HUES6 (cell line): ENCODE measurements at regions not wholly inside any gene's neighbourhood (a gene's known extent, or its start where the extent isn't known, plus 50 kb on each side); places are given as distances from the start of the nearest gene placed in this dataset.
"Not testable (repeated sequence)": the region's sequence is repeated elsewhere in the genome, so short reads cannot be mapped to it uniquely, and the experiment has no call there.

Experiments used
- H3K27ac ChIP-seq: 2 replicates; pipeline ENCODE4 v1.7.0; 2013; ENCODE audit warnings: low read depth, mild to moderate bottlenecking, low read length, inconsistent platforms
- H3K27me3 ChIP-seq: 2 replicates; pipeline ENCODE4 v1.6.1; 2013; ENCODE audit warnings: low read length; ENCODE audit not compliant: control insufficient read depth, insufficient read depth
- H3K36me3 ChIP-seq: 2 replicates; pipeline ENCODE4 v1.6.1; 2013; ENCODE audit warnings: low read length; ENCODE audit not compliant: control insufficient read depth, insufficient read depth
- H3K4me1 ChIP-seq: 2 replicates; pipeline ENCODE4 v1.6.1; 2013; ENCODE audit warnings: low read length; ENCODE audit not compliant: control insufficient read depth, insufficient read depth
- H3K4me3 ChIP-seq: 2 replicates; pipeline ENCODE4 v1.5.1; 2013; ENCODE audit warnings: low read depth, low read length
- H3K9ac ChIP-seq: one replicate; pipeline ENCODE4 v1.6.1; 2013; ENCODE audit warnings: mild to moderate bottlenecking, low read length
- H3K9me3 ChIP-seq: 2 replicates; pipeline ENCODE4 v1.6.1; 2013; ENCODE audit warnings: low read depth, low read length; ENCODE audit not compliant: control insufficient read depth, insufficient read depth

GRCh38 chr1:54471588-54471987 lies 65.4 kb upstream of the SSBP3 start:
- Histone ChIP-seq H3K9ac (no peak overlapping the region), H3K27me3 (peaks cover 43% of the 10 kb centered on the region), H3K9me3 (no peaks in the 10 kb centered on the region), H3K4me1 (peaks cover 39% of the 10 kb centered on the region), H3K36me3 (no peaks in the 10 kb centered on the region), H3K27ac (no peak overlapping the region), H3K4me3 (no peak overlapping the region)

- H3K9ac ChIP-seq, H3K4me3 ChIP-seq, H3K9me3 ChIP-seq, H3K27ac ChIP-seq, H3K36me3 ChIP-seq: not testable (repeated sequence)
- H3K4me1 ChIP-seq = peaks cover 35% of the 10 kb centered on the region
- peaks cover 26% of the 10 kb centered on the region for H3K27me3 ChIP-seq
Measured at GRCh38 chr1:54469444-54469843, 63.2 kb upstream of the SSBP3 start.

GRCh38 chr1:54468288-54469084 lies 62.3 kb upstream of the SSBP3 start:
- H3K4me3 ChIP-seq, H3K9ac ChIP-seq, H3K9me3 ChIP-seq, H3K27ac ChIP-seq, H3K36me3 ChIP-seq: not testable (repeated sequence)
- Histone ChIP-seq H3K4me1 (peaks cover 38% of the 10 kb centered on the region), H3K27me3 (peaks cover 17% of the 10 kb centered on the region)

- H3K9me3 ChIP-seq = no peaks in the 10 kb centered on the region
- H3K9ac ChIP-seq = peak overlapping the region; percentile 19
- peaks cover 52% of the 10 kb centered on the region for H3K4me1 ChIP-seq
- no peak overlapping the region for H3K27ac ChIP-seq
- H3K27me3 ChIP-seq = no peaks in the 10 kb centered on the region; the same call in 1 of the 2 replicates
- no peak overlapping the region for H3K4me3 ChIP-seq
- H3K36me3 ChIP-seq = no peaks in the 10 kb centered on the region
Measured at GRCh38 chr1:54465351-54465811, 59.2 kb upstream of the SSBP3 start.

- Histone ChIP-seq H3K4me1 (peaks cover 59% of the 10 kb centered on the region), H3K4me3 (no peak overlapping the region), H3K36me3 (no peaks in the 10 kb centered on the region), H3K27ac (peak overlapping the region; percentile 1; the same call in 1 of the 2 replicates), H3K9ac (peak overlapping the region; percentile 45), H3K27me3 (no peaks in the 10 kb centered on the region; the same call in 1 of the 2 replicates), H3K9me3 (no peaks in the 10 kb centered on the region)
Measured at GRCh38 chr1:54464477-54465146, 58.4 kb upstream of the SSBP3 start.

- no peaks in the 10 kb centered on the region; the same call in 1 of the 2 replicates for H3K27me3 ChIP-seq
- H3K9ac ChIP-seq = no peak overlapping the region
- H3K4me1 ChIP-seq = peaks cover 65% of the 10 kb centered on the region
- no peaks in the 10 kb centered on the region for H3K36me3 ChIP-seq
- H3K9me3 ChIP-seq = no peaks in the 10 kb centered on the region
- peak overlapping the region; percentile 1; the same call in 1 of the 2 replicates for H3K27ac ChIP-seq
- no peak overlapping the region for H3K4me3 ChIP-seq
Measured at GRCh38 chr1:54464031-54464476, 57.9 kb upstream of the SSBP3 start.

- H3K9ac ChIP-seq = no peak overlapping the region
Measured at GRCh38 chr1:54463259-54464030, 57.3 kb upstream of the SSBP3 start.

GRCh38 chr1:54462597-54463258 lies 56.5 kb upstream of the SSBP3 start:
- Histone ChIP-seq H3K9me3 (no peaks in the 10 kb centered on the region), H3K36me3 (no peaks in the 10 kb centered on the region), H3K27ac (no peak overlapping the region), H3K4me3 (no peak overlapping the region), H3K4me1 (peaks cover 60% of the 10 kb centered on the region), H3K9ac (no peak overlapping the region), H3K27me3 (no peaks in the 10 kb centered on the region; the same call in 1 of the 2 replicates)

More at GRCh38 chr1:54463259-54464030, 57.3 kb upstream of the SSBP3 start:
- no peaks in the 10 kb centered on the region for H3K36me3 ChIP-seq
- H3K27me3 ChIP-seq = no peaks in the 10 kb centered on the region; the same call in 1 of the 2 replicates
- peaks cover 61% of the 10 kb centered on the region for H3K4me1 ChIP-seq
- H3K9me3 ChIP-seq = no peaks in the 10 kb centered on the region
- H3K27ac ChIP-seq = no peak overlapping the region
- H3K4me3 ChIP-seq = no peak overlapping the region

- no peak overlapping the region for H3K4me3 ChIP-seq
Measured at GRCh38 chr1:54461731-54462596, 55.8 kb upstream of the SSBP3 start.

More at GRCh38 chr1:54461731-54462596, 55.8 kb upstream of the SSBP3 start:
- Histone ChIP-seq H3K9me3 (no peaks in the 10 kb centered on the region), H3K36me3 (no peaks in the 10 kb centered on the region), H3K27ac (no peak overlapping the region), H3K4me1 (peaks cover 61% of the 10 kb centered on the region), H3K27me3 (no peaks in the 10 kb centered on the region; the same call in 1 of the 2 replicates), H3K9ac (no peak overlapping the region)
